A549 (cell line): ENCODE measurements at regions not wholly inside any gene's neighbourhood (a gene's known extent, or its start where the extent isn't known, plus 50 kb on each side); places are given as distances from the start of the nearest gene placed in this dataset.

Experiments used
- ATAC-seq, 2 experiments: fragments of 200-7000 bp in 1 of 2; fragments of >200 bp in 1 of 2; cut with Nextera tagmentation in 1 of 2; cut with Tn5 transposase in 1 of 2; 3 replicates each; pipeline versions ENCODE4 v1.8.0 to v1.9.1; 2018 to 2020; ENCODE audit warnings: mild to moderate bottlenecking in 1 of 2, moderate library complexity in 1 of 2
- CTCF ChIA-PET: fragments of 300-600 bp; sonication (Branson Sonifier 250); formaldehyde crosslinking; extraction: SDS; loops from one replicate; lab custom pipeline; 2021; ENCODE audit warnings: antibody characterized with exemption, inconsistent platforms; lab: Yijun Ruan, JAX
- POLR2A ChIA-PET: fragments of 350-600 bp; formaldehyde crosslinking; extraction: SDS; loops from one replicate; lab custom pipeline; 2021; ENCODE audit warnings: antibody characterized with exemption, inconsistent platforms; lab: Yijun Ruan, JAX
- DNase-seq, 2 experiments: peaks; one replicate each; pipeline versions ENCODE4 v3.0.0 to v3.0.0-alpha.2; 2011 to 2016; ENCODE audit warnings: low read depth in 1 of 2, low spot score in 1 of 2
- FAIRE-seq: peaks from 2 replicates; lab custom pipeline; 2011; peaks lifted over from hg19 to GRCh38; lab: Jason Lieb, UNC
- H3K27ac ChIP-seq, 2 experiments: fragments of >200 bp; sonication (Bioruptor Twin); formaldehyde crosslinking; 3 replicates each; pipeline ENCODE4 v1.5.1; 2016 to 2017
- H3K4me1 ChIP-seq: fragments of >200 bp; sonication (Bioruptor Twin); formaldehyde crosslinking; 3 replicates; pipeline ENCODE4 v1.6.1; 2016
- H3K4me2 ChIP-seq: fragments of >200 bp; sonication (Bioruptor Twin); formaldehyde crosslinking; 3 replicates; pipeline ENCODE4 v1.6.1; 2016
- H3K4me3 ChIP-seq: fragments of >200 bp; sonication (Bioruptor Twin); formaldehyde crosslinking; 3 replicates; pipeline ENCODE4 v1.5.1; 2016
- H3K9me3 ChIP-seq: fragments of >200 bp; sonication (Bioruptor Twin); formaldehyde crosslinking; 3 replicates; pipeline ENCODE4 v1.6.1; 2016
- BHLHE40 ChIP-seq: IDR thresholded peaks from 2 replicates; pipeline ENCODE4 v1.6.1; 2012; ENCODE audit warnings: low read depth, low read length, inconsistent platforms
- CEBPB ChIP-seq, 2 experiments: fragments of >200 bp in 1 of 2; sonication (Bioruptor Twin) in 1 of 2; formaldehyde crosslinking in 1 of 2; IDR thresholded peaks; 2 replicates each; pipeline ENCODE4 v1.6.1; 2012 to 2016
- CHD2 ChIP-seq: fragments of 150-350 bp; IDR thresholded peaks from 2 replicates; pipeline ENCODE4 v1.6.1; 2014; ENCODE audit warnings: low read length; ENCODE audit not compliant: partially characterized antibody
- CTCF ChIP-seq: fragments of >200 bp; sonication (Bioruptor Twin); formaldehyde crosslinking; IDR thresholded peaks from 3 replicates; pipeline ENCODE4 v1.5.1; 2016
- EHF ChIP-seq: fragments of 250-450 bp; sonication (Bioruptor Pico); IDR thresholded peaks from 2 replicates; pipeline ENCODE4 v1.5.0; 2020; ENCODE audit warnings: mild to moderate bottlenecking
- ESRRA ChIP-seq: fragments of 150-350 bp; IDR thresholded peaks from 2 replicates; pipeline ENCODE4 v1.6.1; 2014; ENCODE audit warnings: mild to moderate bottlenecking, low read length, borderline replicate concordance
- FOSB ChIP-seq: fragments of 250-450 bp; sonication (Bioruptor Pico); IDR thresholded peaks from 2 replicates; pipeline ENCODE4 v1.5.0; 2020; ENCODE audit warnings: mild to moderate bottlenecking, moderate library complexity
- FOSL2 ChIP-seq, 2 experiments: fragments of 450-650 bp in 1 of 2; fragments of >200 bp in 1 of 2; sonication (Bioruptor Twin) in 1 of 2; formaldehyde crosslinking; IDR thresholded peaks; 2 replicates each; pipeline versions ENCODE4 v1.5.0 to v1.6.1; 2016 to 2020; ENCODE audit warnings: mild to moderate bottlenecking in 1 of 2, moderate library complexity in 1 of 2
- FOXS1 ChIP-seq: fragments of 250-450 bp; sonication (Bioruptor Pico); IDR thresholded peaks from 2 replicates; pipeline ENCODE4 v1.5.0; 2020; ENCODE audit warnings: mild to moderate bottlenecking, moderate library complexity
- HDAC2 ChIP-seq: fragments of 200-600 bp; sonication (generic); IDR thresholded peaks from 2 replicates; pipeline ENCODE4 v1.6.1; 2016
- HEYL ChIP-seq: fragments of 250-450 bp; sonication (Bioruptor Pico); IDR thresholded peaks from 2 replicates; pipeline ENCODE4 v1.8.0; 2021; ENCODE audit warnings: mild to moderate bottlenecking, moderate library complexity
- HOXB5 ChIP-seq: fragments of 250-450 bp; sonication (Bioruptor Pico); IDR thresholded peaks from 2 replicates; pipeline ENCODE4 v1.5.0; 2020; ENCODE audit warnings: mild to moderate bottlenecking, moderate library complexity
- KDM1A ChIP-seq: fragments of 200-600 bp; sonication (generic); IDR thresholded peaks from 2 replicates; pipeline ENCODE4 v1.6.1; 2016; ENCODE audit warnings: low read depth, mild to moderate bottlenecking
- MAFK ChIP-seq: fragments of 450-650 bp; IDR thresholded peaks from 2 replicates; pipeline ENCODE4 v1.6.1; 2014; ENCODE audit not compliant: partially characterized antibody
- NFE2L2 ChIP-seq: fragments of 150-350 bp; conservative IDR thresholded peaks from 2 replicates; pipeline ENCODE4 v1.6.1; 2014; ENCODE audit warnings: low read length
- PHF8 ChIP-seq: fragments of 200-600 bp; sonication (generic); IDR thresholded peaks from 2 replicates; pipeline ENCODE4 v1.6.1; 2016; ENCODE audit warnings: low read depth, mild to moderate bottlenecking, antibody characterized with exemption, moderate library complexity, borderline replicate concordance
- POLR2AphosphoS2 ChIP-seq: conservative IDR thresholded peaks from 2 replicates; pipeline ENCODE4 v1.6.1; 2012; ENCODE audit warnings: low read length, improper control_type of control experiment, inconsistent platforms
- RCOR1 ChIP-seq: fragments of 150-350 bp; IDR thresholded peaks from 2 replicates; pipeline ENCODE4 v1.6.1; 2014; ENCODE audit warnings: antibody characterized with exemption, low read length, low read depth
- REST ChIP-seq: fragments of 200-600 bp; sonication (generic); IDR thresholded peaks from 2 replicates; pipeline ENCODE4 v1.6.1; 2016; ENCODE audit warnings: antibody characterized with exemption, mild to moderate bottlenecking, moderate library complexity
- SMC3 ChIP-seq: fragments of >200 bp; sonication (Bioruptor Twin); formaldehyde crosslinking; IDR thresholded peaks from 3 replicates; pipeline ENCODE4 v1.6.1; 2018; ENCODE audit warnings: inconsistent platforms
- SREBF2 ChIP-seq: fragments of 450-650 bp; IDR thresholded peaks from 2 replicates; pipeline ENCODE4 v1.6.1; 2014; ENCODE audit warnings: mild to moderate bottlenecking, moderate library complexity
- TFCP2L1 ChIP-seq: fragments of 250-450 bp; sonication (Bioruptor Pico); IDR thresholded peaks from 2 replicates; pipeline ENCODE4 v1.5.0; 2021; ENCODE audit warnings: mild to moderate bottlenecking
- WGBS: methylation state at CpG from one replicate; pipeline ENCODE4 v1.1.6; 2017; ENCODE audit errors: missing lambda C conversion rate; 5-methylcytosine and 5-hydroxymethylcytosine counted together
- TF ChIP-seq, protein P1 (sequence below): IDR thresholded peaks from 2 replicates; pipeline ENCODE4 v1.6.1; 2012; ENCODE audit warnings: low read depth, borderline replicate concordance

- no peak for TF ChIP-seq NFE2L2
- no peak for TF ChIP-seq CHD2
- no peak for TF ChIP-seq SMC3
These were observed 270.3 kb upstream of the MAP3K1 start (continued) for GRCh38 chr5:56545016-56545415.

DNA sequence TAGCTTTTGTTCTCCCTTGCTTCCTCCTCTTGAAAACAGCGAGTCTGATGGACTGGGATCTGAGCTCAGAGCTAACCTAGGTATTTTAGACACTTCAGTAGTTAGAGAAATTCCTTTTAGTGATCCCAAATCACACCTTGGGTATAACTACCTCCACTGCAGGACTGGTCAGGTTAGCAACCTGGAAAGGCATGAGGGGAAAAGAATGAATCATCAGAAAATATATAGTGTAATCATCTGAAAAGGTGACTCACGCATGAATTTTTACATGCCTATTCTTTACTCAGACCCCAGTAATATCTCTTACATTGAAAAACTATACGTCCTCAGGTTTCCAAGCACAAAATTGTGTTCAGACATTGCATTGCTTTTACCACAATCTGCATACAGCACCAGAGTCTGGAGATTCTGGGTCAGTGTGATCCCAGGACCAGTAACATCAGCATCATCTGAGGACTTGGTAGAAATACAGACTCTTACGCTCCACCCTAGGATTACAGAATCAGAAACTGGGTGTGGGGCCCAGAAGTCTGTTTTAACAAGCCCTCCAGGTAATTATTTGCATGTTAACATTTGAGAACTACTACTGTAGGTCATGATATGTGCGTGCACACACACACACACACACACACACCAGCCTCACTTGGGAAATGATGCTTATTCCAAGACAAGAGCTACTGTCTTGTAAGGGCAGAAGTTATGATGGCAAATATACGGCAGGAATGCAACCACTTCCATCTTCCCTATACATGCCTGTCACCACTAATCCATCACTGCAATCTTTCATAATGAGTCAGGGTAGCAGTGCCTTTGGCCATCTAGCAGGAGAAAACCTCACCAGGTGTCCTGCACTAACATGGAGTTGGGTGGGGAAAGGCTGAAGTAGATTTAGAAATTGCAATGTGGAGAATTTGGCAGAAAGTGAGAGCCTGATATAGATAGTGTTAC lies 271.6 kb upstream of the MAP3K1 start:
- peak; percentile 7 for FAIRE-seq
- peak; percentile 46 to 55; a peak in 4 of 6 replicates for ATAC-seq
- Histone ChIP-seq H3K4me2 (peak overlapping the region; percentile 36), H3K4me1 (peaks cover 15% of the 10 kb centered on the region), H3K9me3 (no peaks in the 10 kb centered on the region), H3K4me3 (no peak overlapping the region), H3K27ac (peak overlapping the region in 1 of 2 experiments; percentile 37; a peak in 2 of 6 replicates)
- CTCF ChIA-PET = interaction anchor here (1.0 kb wide), 1 partner anchor 275 kb away, joined by 5 read pairs; no protein-coding TSS in a partner anchor
- POLR2A ChIA-PET = no interaction called here
- TF ChIP-seq REST (no peak), CHD2 (no peak), RCOR1 (no peak), ESRRA (no peak), POLR2AphosphoS2 (no peak), HEYL (no peak), BHLHE40 (no peak), HDAC2 (no peak), TFCP2L1 (CRISPR knock-in tag) (no peak), MAFK (peak; percentile 10), FOXS1 (CRISPR knock-in tag) (no peak), KDM1A (no peak), FOSL2 (IDR thresholded peaks at IDR 0.05) (0 out of 2 replicates have a peak, but pooled peaks have one; percentile 27), FOSL2 (CRISPR knock-in tag; IDR thresholded peaks at IDR 0.05) (peak; percentile 70), CEBPB (IDR thresholded peaks at IDR 0.05) (no peak)
- TF ChIP-seq, protein P1, sequence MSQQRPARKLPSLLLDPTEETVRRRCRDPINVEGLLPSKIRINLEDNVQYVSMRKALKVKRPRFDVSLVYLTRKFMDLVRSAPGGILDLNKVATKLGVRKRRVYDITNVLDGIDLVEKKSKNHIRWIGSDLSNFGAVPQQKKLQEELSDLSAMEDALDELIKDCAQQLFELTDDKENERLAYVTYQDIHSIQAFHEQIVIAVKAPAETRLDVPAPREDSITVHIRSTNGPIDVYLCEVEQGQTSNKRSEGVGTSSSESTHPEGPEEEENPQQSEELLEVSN = no peak
- WGBS = 50% methylated on average over 6 of the region's 6 CpGs
- peak; percentile 7 to 31 for DNase-seq

- ChIA-PET POLR2A (no interaction called here), CTCF (interaction anchor here (1.0 kb wide), 1 partner anchor 14 kb away, joined by 3 read pairs; no protein-coding TSS in a partner anchor)
- DNase-seq = no peak
- Histone ChIP-seq H3K4me3 (no peak overlapping the region), H3K9me3 (no peaks in the 10 kb centered on the region), H3K4me2 (no peak overlapping the region), H3K27ac (no peak overlapping the region), H3K4me1 (peaks cover 15% of the 10 kb centered on the region)
- ATAC-seq = no peak
- FAIRE-seq = no peak
- WGBS = 72% methylated on average over 4 of the region's 4 CpGs
- no peak for TF ChIP-seq FOSB (CRISPR knock-in tag)
- no peak for TF ChIP-seq CTCF
- TF ChIP-seq, protein P1 = no peak
- no peak for TF ChIP-seq REST
- TF ChIP-seq PHF8 = no peak
- TF ChIP-seq EHF (CRISPR knock-in tag) = no peak
- TF ChIP-seq HOXB5 (CRISPR knock-in tag) = no peak
- TF ChIP-seq SREBF2 = no peak
These were observed 275.1 kb upstream of the MAP3K1 start for GRCh38 chr5:56540266-56540665.
